Testis (tissue), 2 donors: ENCODE measurements at regions not wholly inside any gene's neighbourhood (a gene's known extent, or its start where the extent isn't known, plus 50 kb on each side); places are given as distances from the start of the nearest gene placed in this dataset.

Source experiments
- POLR2A ChIP-seq: fragments of 450-650 bp; IDR thresholded peaks from one replicate; pipeline ENCODE4 v1.6.1; 2017; ENCODE audit warnings: antibody characterized with exemption, mild to moderate bottlenecking, moderate library complexity
- TF ChIP-seq, protein P1 (sequence below), 3 experiments: fragments of 450-650 bp in 2 of 3; fragments of 200-600 bp in 1 of 3; sonication (generic) in 1 of 3; IDR thresholded peaks; one replicate each; pipeline ENCODE4 v1.5.1; 2016 to 2019; ENCODE audit warnings: antibody characterized with exemption in 3 of 3, mild to moderate bottlenecking in 2 of 3, moderate library complexity in 1 of 3

DNA sequence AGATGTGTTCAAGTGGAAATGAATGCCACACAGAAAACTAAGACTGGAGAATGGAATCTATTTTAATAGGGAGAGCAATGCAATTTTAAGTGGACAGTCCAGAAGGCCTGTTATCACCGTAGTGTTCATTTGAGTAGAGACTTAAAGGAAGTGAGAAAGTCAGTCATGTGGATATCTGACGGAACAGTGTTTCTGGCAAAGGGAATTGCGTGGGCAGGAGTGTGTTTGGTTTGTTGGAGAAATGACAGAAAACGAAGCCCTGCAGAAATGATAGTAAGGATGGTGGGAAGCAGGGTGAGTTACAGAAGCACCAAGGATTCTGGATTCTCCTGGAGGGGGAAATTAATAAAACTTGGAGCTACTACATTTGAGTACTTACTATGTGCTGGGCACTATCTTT lies 776.6 kb downstream of the MED13L start:
- TF ChIP-seq, protein P1, sequence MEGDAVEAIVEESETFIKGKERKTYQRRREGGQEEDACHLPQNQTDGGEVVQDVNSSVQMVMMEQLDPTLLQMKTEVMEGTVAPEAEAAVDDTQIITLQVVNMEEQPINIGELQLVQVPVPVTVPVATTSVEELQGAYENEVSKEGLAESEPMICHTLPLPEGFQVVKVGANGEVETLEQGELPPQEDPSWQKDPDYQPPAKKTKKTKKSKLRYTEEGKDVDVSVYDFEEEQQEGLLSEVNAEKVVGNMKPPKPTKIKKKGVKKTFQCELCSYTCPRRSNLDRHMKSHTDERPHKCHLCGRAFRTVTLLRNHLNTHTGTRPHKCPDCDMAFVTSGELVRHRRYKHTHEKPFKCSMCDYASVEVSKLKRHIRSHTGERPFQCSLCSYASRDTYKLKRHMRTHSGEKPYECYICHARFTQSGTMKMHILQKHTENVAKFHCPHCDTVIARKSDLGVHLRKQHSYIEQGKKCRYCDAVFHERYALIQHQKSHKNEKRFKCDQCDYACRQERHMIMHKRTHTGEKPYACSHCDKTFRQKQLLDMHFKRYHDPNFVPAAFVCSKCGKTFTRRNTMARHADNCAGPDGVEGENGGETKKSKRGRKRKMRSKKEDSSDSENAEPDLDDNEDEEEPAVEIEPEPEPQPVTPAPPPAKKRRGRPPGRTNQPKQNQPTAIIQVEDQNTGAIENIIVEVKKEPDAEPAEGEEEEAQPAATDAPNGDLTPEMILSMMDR (IDR thresholded peaks at IDR 0.05): no peak
- TF ChIP-seq POLR2A: no peak
